GM10266 (cell line): ENCODE measurements at regions not wholly inside any gene's neighbourhood (a gene's known extent, or its start where the extent isn't known, plus 50 kb on each side); places are given as distances from the start of the nearest gene placed in this dataset.

ENCODE experiments used
- DNase-seq: peaks from one replicate; pipeline ENCODE4 v3.0.0; 2012; ENCODE audit errors: extremely low spot score
- CTCF ChIP-seq: IDR thresholded peaks from 2 replicates; pipeline ENCODE4 v1.5.1; 2012; ENCODE audit warnings: mild to moderate bottlenecking, low read depth; ENCODE audit not compliant: control insufficient read depth, insufficient read depth; ENCODE audit errors: missing control alignments

GRCh38 chr6:91852252-91852651 is 1265.4 kb upstream of the MAP3K7 start:
- no peak for TF ChIP-seq CTCF
- DNase-seq: no peak

DNA sequence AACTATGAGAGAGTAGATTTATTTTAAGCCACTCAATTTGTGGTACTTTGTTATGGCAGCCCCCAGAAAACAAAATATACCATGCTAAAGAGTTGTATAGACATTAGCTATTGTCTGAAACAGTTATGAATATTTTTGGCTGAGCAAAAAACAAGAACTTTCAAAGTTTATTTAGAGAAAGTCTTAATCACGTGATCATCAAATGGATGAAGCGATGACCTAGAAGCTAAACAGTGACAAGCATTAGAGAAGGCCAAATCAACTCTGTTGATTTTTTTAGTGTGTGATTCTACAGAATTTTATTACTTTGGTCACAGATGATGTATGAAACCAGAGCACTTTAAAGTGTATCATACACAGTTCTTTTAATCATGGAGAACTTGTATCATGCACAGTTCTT is 1247.9 kb upstream of the MAP3K7 start:
- DNase-seq: no peak
- no peak for TF ChIP-seq CTCF

GRCh38 chr6:91827151-91827550 is 1240.3 kb upstream of the MAP3K7 start:
- no peak for DNase-seq
- no peak for TF ChIP-seq CTCF

GRCh38 chr6:91826128-91826527 is 1239.3 kb upstream of the MAP3K7 start:
- no peak for DNase-seq
- TF ChIP-seq CTCF: no peak

DNA sequence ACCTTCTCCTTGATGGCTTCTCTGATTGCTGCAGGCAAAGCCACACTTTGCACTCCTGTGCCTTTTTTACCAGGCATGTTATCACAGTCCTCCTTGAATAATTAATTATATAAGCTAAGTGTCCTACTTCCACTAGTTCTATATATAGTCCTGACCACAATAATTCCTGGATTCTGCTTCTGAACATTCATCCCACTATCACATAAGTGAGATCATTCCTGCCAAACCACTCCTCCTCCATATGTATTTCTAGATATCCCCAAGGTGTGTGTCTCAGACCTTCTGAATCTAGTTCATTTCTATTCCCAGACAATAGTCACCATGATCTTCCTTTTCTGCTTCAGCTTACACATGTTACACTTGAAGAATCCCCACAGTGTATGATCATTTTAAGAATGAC is 1237.5 kb upstream of the MAP3K7 start:
- TF ChIP-seq CTCF: no peak
- DNase-seq: no peak

DNA sequence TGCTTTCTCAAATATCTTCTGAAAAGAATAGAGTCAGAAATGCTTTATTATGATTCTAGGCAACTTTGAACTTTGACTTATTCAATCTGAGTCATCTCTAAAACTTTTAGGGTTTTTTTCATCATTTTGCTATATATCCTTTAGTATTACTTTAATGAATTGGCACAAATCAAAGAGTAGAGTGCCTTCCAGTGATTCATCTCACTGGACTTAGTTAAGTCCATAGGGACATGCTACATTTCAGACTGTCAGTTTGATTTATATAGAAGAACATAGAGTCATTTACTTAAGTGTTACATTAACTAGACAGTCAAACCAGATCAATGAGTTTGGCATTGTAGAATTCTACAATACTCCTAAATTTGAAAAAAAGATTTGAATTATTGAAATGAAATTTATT is 1235.7 kb upstream of the MAP3K7 start:
- no peak for DNase-seq
- TF ChIP-seq CTCF: no peak

DNA sequence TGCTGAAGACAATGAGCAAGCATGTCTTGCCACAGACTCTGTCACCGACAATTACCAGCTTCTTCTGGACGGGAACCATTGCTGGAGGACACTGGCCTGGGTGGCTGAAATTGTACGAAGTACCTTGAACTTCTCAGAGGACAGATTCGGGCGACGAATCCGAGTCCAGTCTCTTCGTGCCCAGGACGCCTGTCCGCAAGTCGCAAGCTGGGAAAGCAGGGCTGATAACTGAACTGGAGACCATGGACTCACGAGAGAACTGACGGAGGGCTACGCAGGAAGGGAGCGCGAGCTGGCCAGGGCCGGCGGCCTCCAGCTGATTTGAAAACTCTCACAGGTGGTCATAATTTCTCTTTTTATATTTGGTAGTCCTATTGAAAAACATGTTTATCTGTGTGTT is 1229.5 kb upstream of the MAP3K7 start:
- no peak for TF ChIP-seq CTCF
- no peak for DNase-seq
